NCI-H187 treated with DMSO at 0.1 percent for 48 hours (cell line): ENCODE measurements at regions not wholly inside any gene's neighbourhood (a gene's known extent, or its start where the extent isn't known, plus 50 kb on each side); places are given as distances from the start of the nearest gene placed in this dataset.

Experiments
- DNase-seq: peaks from one replicate; lab custom pipeline; 2025; lab: John Stamatoyannopoulos, UW

DNA sequence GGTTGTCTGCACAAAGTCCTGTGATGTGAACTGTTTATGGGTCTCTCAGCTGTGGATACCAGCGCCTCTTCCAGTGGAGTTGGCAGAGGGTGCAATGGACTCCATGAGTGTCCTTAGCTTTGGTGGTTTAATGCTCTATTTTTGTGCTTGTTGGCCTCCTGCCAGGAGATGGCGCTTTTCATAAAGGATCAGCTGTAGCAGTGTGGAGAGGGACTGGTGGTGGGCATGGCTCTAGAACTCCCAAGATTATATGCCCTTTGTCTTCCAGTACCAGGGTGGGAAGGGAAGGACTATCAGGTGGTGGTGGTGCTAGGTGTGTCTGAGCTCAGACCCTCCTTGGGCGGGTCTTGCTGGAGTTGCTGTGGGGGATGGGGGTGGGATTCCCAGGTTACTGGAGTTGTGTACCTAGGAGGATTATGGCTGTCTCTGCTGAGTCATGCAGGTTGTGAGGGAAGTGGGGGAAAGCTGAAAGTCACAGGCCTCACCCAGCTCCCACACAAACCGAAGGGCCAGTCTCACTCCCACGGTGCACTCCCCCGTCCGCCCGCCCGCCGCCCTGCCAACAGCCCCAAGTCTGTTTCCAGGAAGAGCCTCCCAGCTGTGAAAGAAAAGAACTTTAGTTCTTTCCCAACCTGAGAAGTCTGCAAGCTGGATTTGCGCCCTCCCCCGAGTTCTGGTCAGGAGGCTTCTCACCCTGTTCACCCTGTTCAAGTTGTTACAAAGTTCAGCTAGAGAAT lies 108.1 kb downstream of the MARCO start:
- no peak for DNase-seq
